GM23338 (cell line): ENCODE measurements at regions not wholly inside any gene's neighbourhood (a gene's known extent, or its start where the extent isn't known, plus 50 kb on each side); places are given as distances from the start of the nearest gene placed in this dataset.

Experiments
- CREB1 ChIP-seq: fragments of 250-450 bp; sonication (Bioruptor Pico); IDR thresholded peaks from 2 replicates; pipeline ENCODE4 v1.5.0; 2020; ENCODE audit warnings: low read depth, mild to moderate bottlenecking, moderate library complexity
- EZH2 ChIP-seq: fragments of 200-600 bp; sonication (generic); IDR thresholded peaks from one replicate; pipeline ENCODE4 v1.8.0; 2017; ENCODE audit warnings: antibody characterized with exemption, mild to moderate bottlenecking, low read depth; ENCODE audit not compliant: unreplicated experiment
- EZH2phosphoT487 ChIP-seq: fragments of 200-600 bp; sonication (generic); IDR thresholded peaks from one replicate; pipeline ENCODE4 v1.8.1; 2018; ENCODE audit warnings: antibody characterized with exemption; ENCODE audit not compliant: unreplicated experiment
- JUNB ChIP-seq: IDR thresholded peaks from one replicate; pipeline ENCODE4 v1.6.1; 2016; ENCODE audit warnings: antibody characterized with exemption; ENCODE audit not compliant: unreplicated experiment
- POLR2AphosphoS5 ChIP-seq: IDR thresholded peaks from 2 replicates; pipeline ENCODE4 v1.6.1; 2016; ENCODE audit warnings: antibody characterized with exemption, low read depth
- ZNF331 ChIP-seq: fragments of 250-450 bp; sonication (Bioruptor Pico); IDR thresholded peaks from 2 replicates; pipeline ENCODE4 v1.5.0; 2020; ENCODE audit warnings: low read depth, mild to moderate bottlenecking, moderate library complexity
- TF ChIP-seq, protein P1 (sequence below), 2 experiments: fragments of 200-600 bp in 1 of 2; sonication (generic) in 1 of 2; conservative IDR thresholded peaks; 2 replicates each; pipeline versions ENCODE4 v1.5.1 to v1.6.1; 2016 to 2017; ENCODE audit warnings: antibody characterized with exemption in 2 of 2, low read depth in 2 of 2, mild to moderate bottlenecking in 2 of 2, moderate library complexity in 1 of 2
- TF ChIP-seq, protein P2 (sequence below): IDR thresholded peaks from one replicate; pipeline ENCODE4 v1.6.1; 2018; ENCODE audit warnings: antibody characterized with exemption; ENCODE audit not compliant: unreplicated experiment
- TF ChIP-seq, protein P3 (sequence below): IDR thresholded peaks from 2 replicates; pipeline ENCODE4 v1.6.1; 2016; ENCODE audit warnings: antibody characterized with exemption

DNA sequence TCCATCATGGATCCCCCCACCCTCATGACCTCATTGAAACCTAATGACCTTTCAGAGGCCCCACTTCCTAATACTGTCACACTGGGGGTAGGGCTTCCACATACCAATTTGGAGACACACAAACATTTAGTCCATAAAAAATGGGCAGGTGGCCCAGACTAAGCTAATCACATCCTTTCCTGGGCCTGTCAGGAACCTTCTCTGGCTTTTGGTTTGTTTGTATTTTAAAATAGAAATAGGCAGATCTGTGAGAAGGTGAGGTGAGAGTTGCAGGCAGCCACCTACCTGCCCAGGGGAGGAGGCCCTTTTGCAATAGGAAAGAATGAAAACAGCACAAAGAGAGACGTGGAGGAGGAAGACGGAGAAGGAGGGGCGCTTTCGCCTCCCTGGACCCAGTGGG is 90.2 kb upstream of the BOD1 start:
- TF ChIP-seq, protein P1, sequence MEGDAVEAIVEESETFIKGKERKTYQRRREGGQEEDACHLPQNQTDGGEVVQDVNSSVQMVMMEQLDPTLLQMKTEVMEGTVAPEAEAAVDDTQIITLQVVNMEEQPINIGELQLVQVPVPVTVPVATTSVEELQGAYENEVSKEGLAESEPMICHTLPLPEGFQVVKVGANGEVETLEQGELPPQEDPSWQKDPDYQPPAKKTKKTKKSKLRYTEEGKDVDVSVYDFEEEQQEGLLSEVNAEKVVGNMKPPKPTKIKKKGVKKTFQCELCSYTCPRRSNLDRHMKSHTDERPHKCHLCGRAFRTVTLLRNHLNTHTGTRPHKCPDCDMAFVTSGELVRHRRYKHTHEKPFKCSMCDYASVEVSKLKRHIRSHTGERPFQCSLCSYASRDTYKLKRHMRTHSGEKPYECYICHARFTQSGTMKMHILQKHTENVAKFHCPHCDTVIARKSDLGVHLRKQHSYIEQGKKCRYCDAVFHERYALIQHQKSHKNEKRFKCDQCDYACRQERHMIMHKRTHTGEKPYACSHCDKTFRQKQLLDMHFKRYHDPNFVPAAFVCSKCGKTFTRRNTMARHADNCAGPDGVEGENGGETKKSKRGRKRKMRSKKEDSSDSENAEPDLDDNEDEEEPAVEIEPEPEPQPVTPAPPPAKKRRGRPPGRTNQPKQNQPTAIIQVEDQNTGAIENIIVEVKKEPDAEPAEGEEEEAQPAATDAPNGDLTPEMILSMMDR (conservative IDR thresholded peaks at IDR 0.05; ENCODE audit: low read depth in 2 of 2): no peak
- TF ChIP-seq EZH2 (no peak), ZNF331 (no peak), CREB1 (CRISPR knock-in tag) (no peak), EZH2phosphoT487 (no peak), POLR2AphosphoS5 (no peak), JUNB (no peak)
- TF ChIP-seq, protein P2, sequence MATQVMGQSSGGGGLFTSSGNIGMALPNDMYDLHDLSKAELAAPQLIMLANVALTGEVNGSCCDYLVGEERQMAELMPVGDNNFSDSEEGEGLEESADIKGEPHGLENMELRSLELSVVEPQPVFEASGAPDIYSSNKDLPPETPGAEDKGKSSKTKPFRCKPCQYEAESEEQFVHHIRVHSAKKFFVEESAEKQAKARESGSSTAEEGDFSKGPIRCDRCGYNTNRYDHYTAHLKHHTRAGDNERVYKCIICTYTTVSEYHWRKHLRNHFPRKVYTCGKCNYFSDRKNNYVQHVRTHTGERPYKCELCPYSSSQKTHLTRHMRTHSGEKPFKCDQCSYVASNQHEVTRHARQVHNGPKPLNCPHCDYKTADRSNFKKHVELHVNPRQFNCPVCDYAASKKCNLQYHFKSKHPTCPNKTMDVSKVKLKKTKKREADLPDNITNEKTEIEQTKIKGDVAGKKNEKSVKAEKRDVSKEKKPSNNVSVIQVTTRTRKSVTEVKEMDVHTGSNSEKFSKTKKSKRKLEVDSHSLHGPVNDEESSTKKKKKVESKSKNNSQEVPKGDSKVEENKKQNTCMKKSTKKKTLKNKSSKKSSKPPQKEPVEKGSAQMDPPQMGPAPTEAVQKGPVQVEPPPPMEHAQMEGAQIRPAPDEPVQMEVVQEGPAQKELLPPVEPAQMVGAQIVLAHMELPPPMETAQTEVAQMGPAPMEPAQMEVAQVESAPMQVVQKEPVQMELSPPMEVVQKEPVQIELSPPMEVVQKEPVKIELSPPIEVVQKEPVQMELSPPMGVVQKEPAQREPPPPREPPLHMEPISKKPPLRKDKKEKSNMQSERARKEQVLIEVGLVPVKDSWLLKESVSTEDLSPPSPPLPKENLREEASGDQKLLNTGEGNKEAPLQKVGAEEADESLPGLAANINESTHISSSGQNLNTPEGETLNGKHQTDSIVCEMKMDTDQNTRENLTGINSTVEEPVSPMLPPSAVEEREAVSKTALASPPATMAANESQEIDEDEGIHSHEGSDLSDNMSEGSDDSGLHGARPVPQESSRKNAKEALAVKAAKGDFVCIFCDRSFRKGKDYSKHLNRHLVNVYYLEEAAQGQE: no peak
- TF ChIP-seq, protein P3, sequence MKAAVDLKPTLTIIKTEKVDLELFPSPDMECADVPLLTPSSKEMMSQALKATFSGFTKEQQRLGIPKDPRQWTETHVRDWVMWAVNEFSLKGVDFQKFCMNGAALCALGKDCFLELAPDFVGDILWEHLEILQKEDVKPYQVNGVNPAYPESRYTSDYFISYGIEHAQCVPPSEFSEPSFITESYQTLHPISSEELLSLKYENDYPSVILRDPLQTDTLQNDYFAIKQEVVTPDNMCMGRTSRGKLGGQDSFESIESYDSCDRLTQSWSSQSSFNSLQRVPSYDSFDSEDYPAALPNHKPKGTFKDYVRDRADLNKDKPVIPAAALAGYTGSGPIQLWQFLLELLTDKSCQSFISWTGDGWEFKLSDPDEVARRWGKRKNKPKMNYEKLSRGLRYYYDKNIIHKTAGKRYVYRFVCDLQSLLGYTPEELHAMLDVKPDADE: no peak
